Stimulated activated CD4-positive, alpha-beta T cell treated with anti-CD3 and anti-CD28 coated beads, Interleukin-1b, Interleukin-23, amount 100 ng/mL, for 48 hours (primary cell): ENCODE measurements at regions not wholly inside any gene's neighbourhood (a gene's known extent, or its start where the extent isn't known, plus 50 kb on each side); places are given as distances from the start of the nearest gene placed in this dataset.

ENCODE experiments used
- DNase-seq: peaks from one replicate; pipeline ENCODE4 v3.0.0-alpha.2; 2020

DNA sequence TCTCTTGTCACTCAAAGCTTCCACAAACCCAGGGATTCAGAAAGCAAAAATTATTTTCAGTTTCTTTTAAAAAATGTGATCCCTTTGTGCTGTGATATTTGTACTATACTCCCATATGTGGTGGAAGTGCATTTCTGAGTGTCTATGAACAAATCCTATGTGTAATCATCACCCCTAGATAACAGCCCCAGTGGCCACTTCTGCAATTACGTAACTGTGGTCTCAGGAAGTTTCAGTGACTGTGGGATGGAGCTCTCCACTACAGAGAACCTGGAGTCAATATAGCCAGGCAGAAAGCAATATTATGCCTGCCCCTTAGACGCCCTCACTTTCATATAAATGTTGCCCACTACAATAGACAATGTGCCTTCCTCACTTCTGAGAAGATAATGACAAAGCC, 1101.7 kb upstream of the GHITM start:
- DNase-seq = no peak

- no peak for DNase-seq
Measured at GRCh38 chr10:83038631-83039030, 1100.7 kb upstream of the GHITM start.

- DNase-seq = no peak
Measured at GRCh38 chr10:83045731-83046130, 1093.6 kb upstream of the GHITM start.

DNA sequence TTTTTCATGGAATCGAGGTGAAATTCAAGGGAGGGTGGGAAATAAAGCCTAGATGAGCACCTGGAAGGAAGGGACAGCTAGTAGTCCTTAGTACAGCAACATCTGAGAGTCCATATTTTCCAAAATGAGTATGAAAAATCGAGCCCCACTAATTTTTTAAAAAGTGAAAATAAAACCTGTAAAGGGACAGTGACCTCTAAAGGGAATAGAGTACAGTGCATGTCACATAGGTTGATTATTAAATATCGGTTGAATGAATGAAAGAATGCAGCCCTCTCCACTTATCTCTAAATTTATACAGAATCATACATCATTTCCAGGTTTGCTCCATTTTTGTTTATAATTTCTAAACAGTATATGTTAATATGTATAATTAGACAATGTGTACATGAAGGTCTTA, 1088.5 kb upstream of the GHITM start:
- no peak for DNase-seq

DNA sequence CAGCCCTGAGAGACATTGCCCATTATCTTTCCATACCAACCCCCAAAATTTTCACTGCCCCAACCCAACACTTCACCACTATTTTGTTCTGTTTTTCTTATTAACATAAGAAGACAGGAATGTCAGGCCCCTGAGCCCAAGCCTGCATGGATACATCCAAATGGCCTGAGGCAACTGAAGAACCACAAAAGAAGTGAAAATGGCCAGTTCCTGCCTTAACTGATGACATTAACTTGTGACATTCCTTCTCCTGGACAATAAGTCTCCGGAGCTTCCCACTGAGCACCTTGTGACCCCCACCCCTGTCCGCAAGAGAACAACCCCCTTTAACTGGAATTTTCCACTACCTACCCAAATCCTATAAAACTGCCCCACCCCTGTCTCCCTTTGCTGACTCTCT, 1076.4 kb upstream of the GHITM start:
- DNase-seq = no peak

DNA sequence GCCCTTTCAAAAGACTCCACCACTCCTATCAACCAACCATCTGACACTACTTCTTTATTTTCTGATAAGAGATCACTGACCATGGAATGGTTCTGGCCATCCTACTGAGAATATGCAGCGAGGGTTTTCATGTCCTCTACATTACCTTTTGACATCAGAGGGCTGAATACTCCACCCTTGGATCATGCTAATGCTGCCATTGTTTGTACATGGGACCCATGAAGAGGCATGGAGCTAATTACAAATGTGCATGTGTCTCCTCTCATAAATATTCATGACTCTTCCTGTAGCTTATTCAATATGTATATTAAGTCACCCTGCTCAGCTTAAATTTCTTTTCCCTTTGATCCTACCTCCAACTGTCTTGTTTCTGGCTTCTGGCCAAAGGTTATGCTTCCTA, 1065.8 kb upstream of the GHITM start:
- no peak for DNase-seq

GRCh38 chr10:83075016-83075814, 1064.1 kb upstream of the GHITM start:
- DNase-seq = no peak

- DNase-seq = no peak
Measured at GRCh38 chr10:83075815-83076355, 1063.4 kb upstream of the GHITM start.

DNA sequence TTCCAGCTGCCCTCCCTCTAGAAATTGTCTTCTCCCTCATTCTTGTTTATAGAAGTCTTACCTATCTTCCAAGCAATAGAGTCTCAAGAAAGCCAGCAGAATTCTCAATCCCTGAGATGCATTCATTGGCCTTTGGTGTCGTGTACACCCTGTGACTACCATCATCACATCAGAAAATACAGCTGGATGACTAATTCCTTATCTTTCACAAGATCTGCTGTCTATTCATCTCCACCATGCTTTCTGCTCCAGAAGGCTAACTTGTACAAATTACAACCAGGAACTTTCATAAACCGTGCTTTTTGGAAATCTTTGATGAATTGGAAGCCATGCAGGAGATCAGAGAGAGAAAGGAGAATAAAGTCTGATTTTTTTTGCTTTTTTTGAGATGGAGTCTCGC, 1062.9 kb upstream of the GHITM start:
- no peak for DNase-seq

GRCh38 chr10:83078160-83078559, 1061.1 kb upstream of the GHITM start:
- no peak for DNase-seq

- no peak for DNase-seq
Measured at GRCh38 chr10:83078645-83079044, 1060.7 kb upstream of the GHITM start.

DNA sequence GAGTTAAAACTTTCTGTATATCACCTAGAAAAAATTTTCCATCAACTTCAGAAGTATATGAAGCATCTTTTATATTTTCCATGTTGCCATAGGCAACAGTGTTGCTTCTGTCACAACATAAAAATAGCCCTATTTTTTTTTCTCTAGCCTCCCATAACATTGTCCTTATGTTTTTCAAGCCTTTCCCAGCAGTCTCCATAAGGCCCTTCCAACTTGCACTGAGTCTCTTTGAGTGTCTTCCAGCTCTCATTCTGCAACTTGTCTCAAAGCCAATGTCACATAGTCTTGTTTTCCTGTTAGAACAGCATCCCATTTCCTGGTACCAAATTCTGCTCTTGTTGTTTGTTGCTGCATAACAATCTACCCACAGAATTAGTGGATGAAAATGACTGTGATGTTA, 1055.5 kb upstream of the GHITM start:
- DNase-seq = no peak

- DNase-seq = no peak
Measured at GRCh38 chr10:83089335-83089734, 1050.0 kb upstream of the GHITM start.

GRCh38 chr10:83104616-83105015, 1034.7 kb upstream of the GHITM start:
- no peak for DNase-seq

- no peak for DNase-seq
Measured at GRCh38 chr10:83108565-83109333, 1030.6 kb upstream of the GHITM start.

DNA sequence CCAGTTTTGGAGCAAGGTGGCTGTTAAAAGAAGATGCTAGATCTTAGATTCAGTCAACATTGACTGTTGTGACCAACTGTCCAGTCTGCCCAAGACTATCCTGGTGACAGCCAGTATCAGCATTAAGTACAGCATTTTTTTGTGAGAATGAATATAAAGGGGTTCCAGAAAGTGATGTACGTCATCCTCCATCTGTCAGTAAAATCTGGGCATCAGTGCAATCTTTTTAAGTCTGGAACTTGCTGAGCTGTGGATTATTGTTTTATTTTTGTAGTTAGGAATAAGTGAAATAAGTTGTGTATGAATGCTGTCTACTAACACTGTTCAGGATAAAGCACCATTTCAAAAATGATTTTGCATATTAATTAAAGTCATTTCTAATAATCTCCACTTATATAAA, 1020.0 kb upstream of the GHITM start:
- no peak for DNase-seq

DNA sequence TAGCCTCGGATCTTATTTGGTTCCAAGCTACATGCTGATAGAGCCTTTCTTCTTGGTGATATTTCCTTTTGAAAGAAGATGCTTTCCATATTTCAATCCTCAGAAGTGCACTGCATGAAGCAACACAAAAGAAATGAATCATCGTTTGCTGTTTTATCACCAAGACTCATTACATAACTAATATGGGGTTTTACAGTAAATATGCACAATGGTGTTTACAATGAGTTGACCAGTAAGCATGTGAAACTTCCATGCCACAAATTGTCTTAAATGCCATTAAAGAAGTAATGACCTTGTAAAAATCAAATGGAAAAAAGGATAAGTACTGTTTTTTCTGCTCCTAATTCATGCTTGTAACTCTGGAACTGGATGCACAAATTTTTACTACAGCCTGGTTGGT, 1017.0 kb upstream of the GHITM start:
- no peak for DNase-seq

- DNase-seq = no peak
Measured at GRCh38 chr10:83127942-83128575, 1011.2 kb upstream of the GHITM start.

DNA sequence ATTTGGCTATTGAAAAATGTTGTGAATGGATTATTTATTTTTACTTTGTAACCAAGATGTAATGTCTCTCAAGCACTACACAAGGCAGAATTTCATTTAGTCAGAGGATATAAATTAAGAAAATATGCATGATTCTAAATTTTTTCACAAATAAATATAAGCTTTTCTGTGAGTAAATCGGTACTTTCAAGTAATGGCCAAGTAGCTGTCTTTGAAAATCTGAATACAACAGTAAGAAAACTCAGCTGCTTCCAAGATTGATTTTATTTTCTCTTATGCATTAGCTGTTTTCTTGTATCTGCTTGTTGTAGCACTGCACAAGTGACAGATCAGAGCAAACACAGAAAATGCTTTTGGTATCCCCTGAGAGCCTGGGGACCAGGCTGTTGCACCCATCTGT, 998.5 kb upstream of the GHITM start:
- no peak for DNase-seq

DNA sequence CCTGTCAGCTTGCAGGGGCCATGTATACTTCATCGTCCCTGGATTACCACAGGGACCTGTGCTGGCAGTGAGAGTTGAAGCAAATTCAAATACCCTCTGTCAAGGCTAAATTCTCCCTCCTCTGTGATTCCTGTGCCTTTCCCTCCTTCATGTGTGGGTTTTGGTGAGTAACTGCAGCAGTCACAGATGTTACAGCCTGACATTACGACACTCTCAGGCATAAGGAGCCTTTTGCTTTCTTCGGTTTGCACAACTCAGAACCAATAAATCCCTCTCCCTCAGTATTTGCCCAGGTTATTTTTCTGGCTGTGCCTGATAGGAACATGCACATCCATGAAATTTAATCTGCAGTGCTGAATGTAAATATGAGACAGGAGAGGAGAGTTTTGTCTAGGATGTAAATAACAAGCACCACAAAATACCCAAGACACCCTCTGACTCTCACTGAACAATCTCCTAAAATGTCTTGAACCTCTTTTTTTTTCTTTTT, 997.2 kb upstream of the GHITM start:
- DNase-seq = no peak

- no peak for DNase-seq
Measured at GRCh38 chr10:83144461-83144860, 994.8 kb upstream of the GHITM start.

- no peak for DNase-seq
Measured at GRCh38 chr10:83153714-83154113, 985.6 kb upstream of the GHITM start.

DNA sequence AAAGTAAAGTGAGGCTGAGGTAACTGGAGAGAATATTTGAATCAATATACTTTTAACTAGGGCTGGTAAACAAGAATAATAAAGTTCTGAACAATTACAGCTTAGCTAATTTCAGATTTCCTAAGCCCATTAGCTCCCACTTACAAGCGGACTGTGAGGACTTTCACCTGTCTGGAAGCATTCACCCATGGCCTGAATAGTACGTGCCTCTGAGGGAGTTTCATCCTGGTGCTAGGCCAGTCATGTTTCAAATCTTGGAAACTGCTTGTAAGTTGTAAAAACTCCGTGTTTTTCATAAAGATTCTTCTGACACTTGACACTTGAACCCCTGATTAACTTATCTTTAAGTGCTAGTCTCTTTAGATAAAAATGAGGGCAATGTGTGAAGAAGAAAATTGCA, 975.2 kb upstream of the GHITM start:
- no peak for DNase-seq

- no peak for DNase-seq
Measured at GRCh38 chr10:83165265-83165664, 974.0 kb upstream of the GHITM start.
